ENCODE measurements at regions not wholly inside any gene's neighbourhood (a gene's known extent, or its start where the extent isn't known, plus 50 kb on each side); places are given as distances from the start of the nearest gene placed in this dataset.
A peak's percentile ranks its signal among the peaks of the same experiment; 100 is the strongest.

DNA sequence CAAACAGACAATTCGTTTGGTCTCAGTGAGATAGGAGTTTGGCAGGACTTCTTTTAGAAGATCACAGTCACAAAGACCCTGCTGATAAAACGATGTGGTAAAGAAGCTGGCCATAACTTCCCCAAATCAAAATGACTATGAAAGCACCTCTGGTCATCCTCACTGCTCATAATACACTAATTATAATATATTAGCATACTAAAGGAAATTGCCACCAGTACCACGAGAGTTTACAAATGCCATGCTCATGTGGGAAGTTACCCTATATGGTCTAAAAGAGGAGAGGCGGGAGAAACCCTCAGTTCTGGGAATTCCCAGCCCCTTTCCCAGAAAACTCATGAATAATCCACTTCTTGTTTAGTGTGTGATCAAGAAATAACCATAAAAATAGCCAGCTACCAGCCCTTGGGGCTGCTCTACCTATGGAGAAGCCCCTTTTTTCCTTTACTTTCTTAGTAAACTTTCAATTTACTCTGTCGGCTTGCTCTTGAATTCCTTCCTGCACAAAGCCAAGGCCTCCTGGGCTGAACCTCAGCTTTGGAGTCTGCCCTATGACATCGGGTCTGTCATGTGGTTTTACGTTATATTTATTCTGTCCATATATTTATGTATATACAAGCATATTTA is 115.8 kb upstream of the IGSF10 start:
- Histone ChIP-seq H3K56ac (replicated peaks; ENCODE audit: insufficient read length, low read depth, low read length) (no peak overlapping the region), H3K14ac (ENCODE audit: insufficient read length) (no peak overlapping the region), H3K9me3 (ENCODE audit: insufficient read depth in 2 of 2, low read depth in 1 of 2, low read length in 1 of 2) (peaks cover 5 to 11% of the 10 kb centered on the region in 2 experiments; a peak in 2 of 4 replicates), H3K79me2 (ENCODE audit: control insufficient read depth in 1 of 2, insufficient read depth in 2 of 2, low read length in 2 of 2) (no peaks in the 10 kb centered on the region), H3K27me3 (replicated peaks in 1 of 4; ENCODE audit: control insufficient read depth in 3 of 4, extremely low read depth in 1 of 4, insufficient read depth in 3 of 4, low read length in 3 of 4) (no peaks in the 10 kb centered on the region), H3K27ac (ENCODE audit: low read depth, low read length) (peak overlapping the region; percentile 38; the same call in 1 of the 2 replicates), H2BK5ac (ENCODE audit: low read depth, low read length) (no peak overlapping the region), H2AFZ (ENCODE audit: low read length) (0 out of 2 replicates have a peak overlapping the region, but pooled peaks have one; percentile 52), H2AK5ac (ENCODE audit: low read depth, low read length) (no peak overlapping the region), H4K8ac (ENCODE audit: extremely low read depth, insufficient read depth, low read length) (no peak overlapping the region), H3K4me1 (replicated peaks in 1 of 4; ENCODE audit: control insufficient read depth in 3 of 4, insufficient read depth in 4 of 4, low read length in 3 of 4) (no peaks in the 10 kb centered on the region), H2BK15ac (ENCODE audit: low read length) (no peak overlapping the region), H3K4me3 (ENCODE audit: extremely low read depth in 1 of 4, insufficient read depth in 2 of 4, low read depth in 3 of 4, low read length in 4 of 4) (peak overlapping the region in 1 of 4 experiments; percentile 5; a peak in 1 of 8 replicates), H3K23ac (ENCODE audit: insufficient read length) (no peak overlapping the region), H3K36me3 (ENCODE audit: control insufficient read depth in 2 of 4, insufficient read depth in 4 of 4, low read length in 3 of 4) (no peaks in the 10 kb centered on the region; a peak in 1 of 8 replicates), H3K4ac (replicated peaks; ENCODE audit: insufficient read length, low read depth, low read length) (no peak overlapping the region), H4K5ac (ENCODE audit: insufficient read length, low read depth, low read length) (no peak overlapping the region), H3K23me2 (ENCODE audit: low read depth, low read length) (no peaks in the 10 kb centered on the region; the same call in 1 of the 2 replicates), H3K79me1 (ENCODE audit: low read depth, low read length) (no peaks in the 10 kb centered on the region), H4K91ac (replicated peaks; ENCODE audit: insufficient read length, low read length) (no peak overlapping the region), H3K4me2 (ENCODE audit: insufficient read depth in 1 of 2, low read depth in 2 of 2, low read length in 2 of 2) (no peak overlapping the region), H3K9ac (replicated peaks in 1 of 4; ENCODE audit: extremely low read depth in 1 of 4, low read depth in 3 of 4, low read length in 3 of 4) (no peak overlapping the region), H2BK20ac (ENCODE audit: low read length) (no peak overlapping the region), H4K20me1 (replicated peaks in 1 of 2; ENCODE audit: control insufficient read depth in 1 of 2, insufficient read depth in 2 of 2, low read length in 2 of 2) (no peaks in the 10 kb centered on the region), H3K18ac (ENCODE audit: extremely low read depth, low read length) (no peak overlapping the region), H2BK12ac (ENCODE audit: low read depth, low read length) (no peak overlapping the region), H2BK120ac (replicated peaks; ENCODE audit: low read depth, low read length) (no peak overlapping the region)
- FAIRE-seq (no peak), DNase-seq (ENCODE audit: low read depth in 1 of 2, low spot score in 2 of 2) (no peak)
- WGBS, 2 experiments (ENCODE audit: extremely low coverage in 1 of 2, insufficient coverage in 1 of 2, insufficient read length in 1 of 2, insufficient replicate concordance in 2 of 2, low coverage in 1 of 2, low lambda C conversion rate in 2 of 2, missing lambda C conversion rate in 1 of 2) = 68% methylated on average over 7 of the region's 7 CpGs; no CpG with 5 or more reads in 1 of the 2 experiments
- TF ChIP-seq EP300 (IDR thresholded peaks at IDR 0.05; ENCODE audit: borderline replicate concordance in 1 of 2, low read depth in 2 of 2, low read length in 2 of 2) (0 out of 3 replicates have a peak, but pooled peaks of 1 of the 2 experiments have one; percentile 26), ASH2L (IDR thresholded peaks at IDR 0.05; ENCODE audit: low read length) (no peak), SRF (IDR thresholded peaks at IDR 0.05; ENCODE audit: low read depth, low read length) (peak; percentile 84)
- CTCF ChIA-PET (ENCODE audit: partially characterized antibody) = interaction anchor here (1.1 kb wide), 1 partner anchor 104 kb away, joined by 3 read pairs; no protein-coding TSS in a partner anchor
- POLR2A ChIA-PET (ENCODE audit: partially characterized antibody) = no interaction called here
